Epithelial cell of proximal tubule (primary cell): ENCODE measurements at regions not wholly inside any gene's neighbourhood (a gene's known extent, or its start where the extent isn't known, plus 50 kb on each side); places are given as distances from the start of the nearest gene placed in this dataset.

Source experiments
- DNase-seq: peaks from one replicate; pipeline ENCODE4 v3.0.0-alpha.2; 2011; ENCODE audit warnings: low read depth
- H3K4me3 ChIP-seq: 2 replicates; pipeline ENCODE4 v1.5.1; 2011; ENCODE audit warnings: low read depth, mild to moderate bottlenecking, low read length
- TF ChIP-seq, protein P1 (sequence below): conservative IDR thresholded peaks from 2 replicates; pipeline ENCODE4 v1.5.1; 2012; ENCODE audit warnings: low read depth, mild to moderate bottlenecking, low read length

DNA sequence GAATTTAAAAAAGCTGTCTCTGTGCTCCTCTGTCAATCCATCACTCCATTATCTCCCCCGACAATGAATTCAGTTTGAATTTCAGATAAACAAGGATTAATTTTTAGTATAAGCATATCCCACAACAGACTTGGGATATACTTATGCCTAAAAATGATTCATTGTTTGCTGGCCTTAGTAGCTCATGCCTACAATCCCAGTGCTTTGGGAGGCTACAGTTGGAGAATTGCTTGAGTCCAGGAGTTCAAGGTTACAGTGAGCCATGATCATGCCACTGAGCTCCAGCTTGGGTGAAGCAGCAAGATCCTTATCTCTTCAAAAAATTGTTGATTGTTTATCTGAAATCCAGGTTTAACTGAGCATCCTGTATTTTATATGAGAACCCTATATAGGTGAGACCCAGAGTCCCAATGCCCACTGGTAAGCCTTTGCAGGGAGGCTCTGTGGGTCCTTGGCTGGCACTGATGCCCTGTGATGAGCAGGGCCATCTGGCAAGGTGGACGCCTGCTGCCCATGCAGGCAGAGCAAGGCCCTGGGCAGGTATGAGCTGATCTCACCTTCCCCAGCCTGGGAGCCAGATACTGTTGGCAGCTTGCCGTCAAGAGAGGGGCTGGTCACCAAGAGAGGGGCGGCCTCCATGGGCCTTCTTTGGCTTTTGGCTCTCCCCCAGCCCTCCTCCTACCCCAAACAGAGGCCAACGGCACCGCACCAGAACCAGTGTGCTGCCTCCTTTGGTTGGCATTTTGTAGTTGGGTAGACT is 158.7 kb downstream of the SEC14L1 start:
- TF ChIP-seq, protein P1, sequence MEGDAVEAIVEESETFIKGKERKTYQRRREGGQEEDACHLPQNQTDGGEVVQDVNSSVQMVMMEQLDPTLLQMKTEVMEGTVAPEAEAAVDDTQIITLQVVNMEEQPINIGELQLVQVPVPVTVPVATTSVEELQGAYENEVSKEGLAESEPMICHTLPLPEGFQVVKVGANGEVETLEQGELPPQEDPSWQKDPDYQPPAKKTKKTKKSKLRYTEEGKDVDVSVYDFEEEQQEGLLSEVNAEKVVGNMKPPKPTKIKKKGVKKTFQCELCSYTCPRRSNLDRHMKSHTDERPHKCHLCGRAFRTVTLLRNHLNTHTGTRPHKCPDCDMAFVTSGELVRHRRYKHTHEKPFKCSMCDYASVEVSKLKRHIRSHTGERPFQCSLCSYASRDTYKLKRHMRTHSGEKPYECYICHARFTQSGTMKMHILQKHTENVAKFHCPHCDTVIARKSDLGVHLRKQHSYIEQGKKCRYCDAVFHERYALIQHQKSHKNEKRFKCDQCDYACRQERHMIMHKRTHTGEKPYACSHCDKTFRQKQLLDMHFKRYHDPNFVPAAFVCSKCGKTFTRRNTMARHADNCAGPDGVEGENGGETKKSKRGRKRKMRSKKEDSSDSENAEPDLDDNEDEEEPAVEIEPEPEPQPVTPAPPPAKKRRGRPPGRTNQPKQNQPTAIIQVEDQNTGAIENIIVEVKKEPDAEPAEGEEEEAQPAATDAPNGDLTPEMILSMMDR, result no peak
- no peak overlapping the region for H3K4me3 ChIP-seq

DNA sequence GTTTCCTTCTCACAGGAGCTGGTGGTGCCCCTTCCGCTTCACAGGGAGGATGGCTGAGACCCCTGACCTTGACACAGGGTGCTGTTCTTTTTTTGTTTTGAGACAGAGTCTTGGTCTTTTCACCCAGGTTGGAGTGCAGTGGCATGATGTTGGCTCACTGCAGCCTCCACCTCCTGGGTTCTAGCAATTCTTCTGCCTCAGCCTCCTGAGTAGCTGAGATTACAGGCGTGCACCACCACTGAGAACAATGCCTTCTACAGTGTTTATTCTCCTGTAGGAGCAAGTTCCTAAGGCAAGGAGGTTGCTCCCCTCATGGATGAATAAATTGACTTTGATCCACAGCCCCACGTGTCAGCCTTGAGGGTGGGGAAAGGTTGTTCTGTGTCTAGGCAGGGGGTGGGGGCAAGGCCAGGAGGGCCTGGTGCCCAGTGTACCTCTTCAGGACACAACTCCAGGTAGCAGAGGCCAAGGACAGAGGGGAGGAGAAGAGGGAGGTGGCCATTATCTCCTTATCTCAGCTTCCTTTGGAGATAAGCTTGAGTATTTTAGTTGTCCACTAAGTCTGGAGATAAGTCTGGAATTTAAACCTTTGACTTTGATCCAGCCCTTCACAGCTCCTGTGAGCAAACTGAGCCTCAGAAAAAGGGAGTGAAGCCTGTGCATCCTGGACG is 159.4 kb downstream of the SEC14L1 start:
- no peak for DNase-seq
- no peak overlapping the region for H3K4me3 ChIP-seq
- TF ChIP-seq, protein P1, result no peak

More for the DNA sequence above, 158.7 kb downstream of the SEC14L1 start:
- DNase-seq, result no peak

- DNase-seq, result no peak
- no peak overlapping the region for H3K4me3 ChIP-seq
- TF ChIP-seq, protein P1, result no peak
Observed at GRCh38 chr17:77301694-77302266, 161.0 kb downstream of the SEC14L1 start.

DNA sequence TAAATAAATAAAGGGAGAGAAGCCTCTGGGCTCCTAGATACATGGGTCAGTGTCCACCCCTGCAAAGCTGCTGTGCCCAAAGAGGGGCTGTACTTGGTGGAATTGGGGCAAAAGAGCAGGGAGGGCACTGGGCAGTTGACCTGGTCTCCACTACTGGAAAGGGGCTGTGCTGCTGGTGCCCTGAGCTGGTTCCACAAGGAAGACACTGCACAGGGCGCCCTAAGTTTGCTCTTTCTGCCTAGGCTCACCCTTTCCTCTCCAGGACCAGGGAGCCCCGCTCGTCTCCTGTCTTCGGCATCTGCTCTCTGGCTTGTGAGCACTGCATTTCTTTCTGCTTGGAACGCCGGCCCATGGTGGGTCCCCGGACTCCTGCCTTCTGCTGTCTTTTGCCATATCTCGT is 161.9 kb downstream of the SEC14L1 start:
- no peak for DNase-seq
- TF ChIP-seq, protein P1, result no peak
- H3K4me3 ChIP-seq, result no peak overlapping the region

DNA sequence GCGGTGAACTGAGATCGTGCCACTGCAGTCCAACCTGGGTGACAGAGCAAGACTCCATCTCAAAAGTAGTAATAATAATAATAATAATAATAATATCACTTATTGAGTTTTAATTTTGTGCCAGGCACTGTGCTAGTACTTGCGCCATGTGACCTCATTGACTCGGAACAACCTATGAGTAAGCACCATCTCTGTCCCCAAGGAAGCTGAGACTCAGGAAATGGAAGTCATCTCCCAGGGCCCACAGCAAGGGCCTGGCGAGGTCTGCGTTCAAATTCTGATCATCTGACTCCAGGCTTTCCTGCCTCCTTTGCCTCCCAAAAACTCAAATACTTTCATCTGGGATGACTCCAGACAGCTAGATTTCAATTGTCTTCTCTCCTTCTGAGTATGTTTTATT is 162.9 kb downstream of the SEC14L1 start:
- H3K4me3 ChIP-seq, result no peak overlapping the region
- TF ChIP-seq, protein P1, result no peak
- DNase-seq, result no peak

- H3K4me3 ChIP-seq, result no peak overlapping the region
- no peak for DNase-seq
- TF ChIP-seq, protein P1, result no peak
Observed at GRCh38 chr17:77304051-77304745, 163.4 kb downstream of the SEC14L1 start.
